IMR-90 (cell line): ENCODE measurements at regions not wholly inside any gene's neighbourhood (a gene's known extent, or its start where the extent isn't known, plus 50 kb on each side); places are given as distances from the start of the nearest gene placed in this dataset.

Experiments used
- ATAC-seq: fragments of 200-7000 bp; cut with Tn5 transposase; 2 replicates; pipeline ENCODE4 v1.9.1; 2020; ENCODE audit warnings: low read depth, mild to moderate bottlenecking, moderate library complexity
- BruUV-seq: library from RNA; stranded (reverse); fragments of 400-500 nt; replicated peaks from 2 replicates; lab custom pipeline; 2021; lab: Mats Ljungman, UMichigan
- CTCF ChIA-PET: fragments of 300-600 bp; formaldehyde crosslinking; extraction: SDS; loops from one replicate; lab custom pipeline; 2021; ENCODE audit warnings: antibody characterized with exemption; lab: Yijun Ruan, JAX
- POLR2A ChIA-PET: fragments of 300-600 bp; sonication (Branson Sonifier 250); formaldehyde crosslinking; loops from one replicate; lab custom pipeline; 2022; ENCODE audit warnings: antibody characterized with exemption; ENCODE audit not compliant: unreplicated experiment; lab: Charles Lee
- DNase-seq: peaks from one replicate; pipeline ENCODE4 v3.0.0; 2013
- H2AFZ ChIP-seq: replicated peaks from 2 replicates; pipeline ENCODE3; 2013; ENCODE audit warnings: low read length, mild to moderate bottlenecking; ENCODE audit not compliant: poor library complexity
- H2AK5ac ChIP-seq: 2 replicates; pipeline ENCODE4 v1.6.1; 2013; ENCODE audit warnings: low read depth, low read length, inconsistent platforms
- H2AK9ac ChIP-seq: replicated peaks from 2 replicates; pipeline ENCODE3; 2013; ENCODE audit warnings: mild to moderate bottlenecking, low read depth, low read length, moderate library complexity; ENCODE audit not compliant: poor library complexity
- H2BK120ac ChIP-seq: 2 replicates; pipeline ENCODE4 v1.6.1; 2013; ENCODE audit warnings: low read depth, low read length, inconsistent platforms
- H2BK15ac ChIP-seq: 3 replicates; pipeline ENCODE4 v1.6.1; 2013; ENCODE audit warnings: low read depth, low read length, inconsistent platforms
- H2BK20ac ChIP-seq: 2 replicates; pipeline ENCODE4 v1.6.1; 2013; ENCODE audit warnings: low read depth, mild to moderate bottlenecking, inconsistent platforms, low read length, moderate library complexity
- H2BK5ac ChIP-seq: 2 replicates; pipeline ENCODE4 v1.6.1; 2013; ENCODE audit warnings: mild to moderate bottlenecking, low read depth, low read length, inconsistent platforms; ENCODE audit not compliant: poor library complexity, severe bottlenecking
- H3K14ac ChIP-seq: replicated peaks from 2 replicates; pipeline ENCODE4 v1.6.1; 2013; ENCODE audit warnings: low read depth, low read length, inconsistent platforms
- H3K18ac ChIP-seq: 2 replicates; pipeline ENCODE4 v1.6.1; 2013; ENCODE audit warnings: low read depth, low read length, control low read depth
- H3K23ac ChIP-seq: 2 replicates; pipeline ENCODE4 v1.6.1; 2013; ENCODE audit warnings: low read depth, low read length, inconsistent platforms
- H3K27ac ChIP-seq: 2 replicates; pipeline ENCODE4 v1.5.1; 2013; ENCODE audit warnings: mild to moderate bottlenecking, control low read depth, low read length; ENCODE audit not compliant: insufficient read depth
- H3K27me3 ChIP-seq: 2 replicates; pipeline ENCODE4 v1.6.1; 2013; ENCODE audit warnings: low read length; ENCODE audit not compliant: control insufficient read depth, insufficient read depth
- H3K36me3 ChIP-seq: 2 replicates; pipeline ENCODE4 v1.6.1; 2013; ENCODE audit warnings: low read length, mixed read lengths; ENCODE audit not compliant: control insufficient read depth, insufficient read depth
- H3K4ac ChIP-seq: 2 replicates; pipeline ENCODE4 v1.6.1; 2013; ENCODE audit warnings: low read depth, low read length, inconsistent platforms
- H3K4me1 ChIP-seq: 2 replicates; pipeline ENCODE4 v1.6.1; 2013; ENCODE audit warnings: low read length, mixed read lengths; ENCODE audit not compliant: control insufficient read depth, insufficient read depth
- H3K4me2 ChIP-seq: 2 replicates; pipeline ENCODE4 v1.6.1; 2013; ENCODE audit warnings: low read depth, mild to moderate bottlenecking, control low read depth, low read length, moderate library complexity
- H3K4me3 ChIP-seq: 2 replicates; pipeline ENCODE4 v1.5.1; 2013; ENCODE audit warnings: low read depth, mild to moderate bottlenecking, control low read depth, low read length, moderate library complexity; ENCODE audit not compliant: insufficient read depth
- H3K56ac ChIP-seq: 2 replicates; pipeline ENCODE4 v1.6.1; 2013; ENCODE audit warnings: low read length, inconsistent platforms; ENCODE audit not compliant: insufficient read depth; ENCODE audit errors: extremely low read depth
- H3K79me1 ChIP-seq, 2 experiments: 2 replicates each; pipeline ENCODE4 v1.6.1; 2013; ENCODE audit warnings: low read length in 2 of 2, inconsistent platforms in 1 of 2, low read depth in 1 of 2
- H3K9ac ChIP-seq: 2 replicates; pipeline ENCODE4 v1.6.1; 2013; ENCODE audit warnings: low read depth, low read length, control low read depth
- H3K9me1 ChIP-seq: 2 replicates; pipeline ENCODE4 v1.6.1; 2013; ENCODE audit warnings: low read length, inconsistent platforms; ENCODE audit not compliant: insufficient read depth
- H3K9me3 ChIP-seq: 2 replicates; pipeline ENCODE4 v1.6.1; 2013; ENCODE audit warnings: low read length; ENCODE audit not compliant: control insufficient read depth, insufficient read depth
- H4K20me1 ChIP-seq: 2 replicates; pipeline ENCODE4 v1.6.1; 2013; ENCODE audit warnings: low read length, inconsistent platforms; ENCODE audit not compliant: insufficient read depth
- H4K5ac ChIP-seq: 2 replicates; pipeline ENCODE4 v1.6.1; 2013; ENCODE audit warnings: mild to moderate bottlenecking, low read depth, low read length, control low read depth
- H4K8ac ChIP-seq, 2 experiments: 2 replicates each; pipeline ENCODE4 v1.6.1; 2013; ENCODE audit warnings: low read depth in 2 of 2, low read length in 2 of 2, control low read depth in 1 of 2, inconsistent platforms in 1 of 2
- H4K91ac ChIP-seq: 2 replicates; pipeline ENCODE4 v1.6.1; 2013; ENCODE audit warnings: low read depth, low read length, inconsistent platforms; ENCODE audit not compliant: insufficient read depth
- BHLHE40 ChIP-seq: fragments of 150-350 bp; IDR thresholded peaks from 2 replicates; pipeline ENCODE4 v1.6.1; 2016; ENCODE audit warnings: mild to moderate bottlenecking, low read depth, low read length
- CEBPB ChIP-seq: IDR thresholded peaks from 2 replicates; pipeline ENCODE4 v1.6.1; 2012; ENCODE audit warnings: low read depth, low read length, improper control_type of control experiment
- CHD1 ChIP-seq: IDR thresholded peaks from 2 replicates; pipeline ENCODE4 v1.6.1; 2012; ENCODE audit warnings: low read depth, low read length, improper control_type of control experiment
- CTCF ChIP-seq: conservative IDR thresholded peaks from 2 replicates; pipeline ENCODE4 v1.5.1; 2012; ENCODE audit warnings: mild to moderate bottlenecking, low read depth, low read length, improper control_type of control experiment
- ELK1 ChIP-seq: fragments of 150-350 bp; IDR thresholded peaks from 2 replicates; pipeline ENCODE4 v1.6.1; 2016; ENCODE audit warnings: low read depth, mild to moderate bottlenecking, low read length, moderate library complexity, borderline replicate concordance
- FOS ChIP-seq: fragments of 150-350 bp; IDR thresholded peaks from 2 replicates; pipeline ENCODE4 v1.6.1; 2016; ENCODE audit warnings: low read depth, low read length
- MAFK ChIP-seq: IDR thresholded peaks from 2 replicates; pipeline ENCODE4 v1.6.1; 2012; ENCODE audit warnings: low read depth, low read length, improper control_type of control experiment
- MAZ ChIP-seq: IDR thresholded peaks from 2 replicates; pipeline ENCODE4 v1.6.1; 2012; ENCODE audit warnings: low read depth, mild to moderate bottlenecking, low read length, improper control_type of control experiment, moderate library complexity, borderline replicate concordance
- MXI1 ChIP-seq: IDR thresholded peaks from 2 replicates; pipeline ENCODE4 v1.6.1; 2012; ENCODE audit warnings: low read depth, mild to moderate bottlenecking, low read length, moderate library complexity, borderline replicate concordance
- NFE2L2 ChIP-seq: fragments of 150-350 bp; IDR thresholded peaks from 2 replicates; pipeline ENCODE4 v1.6.1; 2016; ENCODE audit warnings: low read depth, mild to moderate bottlenecking, low read length
- RAD21 ChIP-seq: IDR thresholded peaks from 2 replicates; pipeline ENCODE4 v1.6.1; 2012; ENCODE audit warnings: low read length, improper control_type of control experiment
- RCOR1 ChIP-seq: IDR thresholded peaks from 2 replicates; pipeline ENCODE4 v1.6.1; 2012; ENCODE audit warnings: mild to moderate bottlenecking, low read length, improper control_type of control experiment; ENCODE audit not compliant: insufficient replicate concordance
- RFX5 ChIP-seq: IDR thresholded peaks from 2 replicates; pipeline ENCODE4 v1.8.0; 2012; ENCODE audit warnings: low read depth, mild to moderate bottlenecking, low read length, moderate library complexity
- SMC3 ChIP-seq: fragments of 150-350 bp; IDR thresholded peaks from 2 replicates; pipeline ENCODE4 v1.6.1; 2016; ENCODE audit warnings: low read depth, mild to moderate bottlenecking, antibody characterized with exemption, low read length, moderate library complexity
- USF2 ChIP-seq: fragments of 150-350 bp; IDR thresholded peaks from 2 replicates; pipeline ENCODE4 v1.6.1; 2017; ENCODE audit warnings: mild to moderate bottlenecking, antibody characterized with exemption, low read length, low read depth
- WGBS, 2 experiments: methylation state at CpG; one replicate each; pipeline versions ENCODE4 v1.1.5 to v1.1.7; 2013; ENCODE audit warnings: missing lambda C conversion rate in 2 of 2; ENCODE audit not compliant: insufficient read length in 1 of 2; ENCODE audit errors: extremely low coverage in 2 of 2; 5-methylcytosine and 5-hydroxymethylcytosine counted together
- dilution Hi-C: fragments of 300-500 bp; cut with HindIII; formaldehyde crosslinking; loops from one replicate; pipeline ENCODE4 v1.14.3; 2018; ENCODE audit warnings: low sequenced_read_pairs; ENCODE audit not compliant: unreplicated experiment
- in situ Hi-C: fragments of 300-500 bp; cut with MboI; formaldehyde crosslinking; loops from 3 replicates; pipeline ENCODE4 v1.14.3; 2019; ENCODE audit warnings: low sequenced_read_pairs, inconsistent platforms, mixed read lengths
- intact Hi-C: fragments of 100-400 bp; cut with micrococcal nuclease; formaldehyde crosslinking; loops from 2 replicates; pipeline ENCODE4 v1.10.0; 2022

DNA sequence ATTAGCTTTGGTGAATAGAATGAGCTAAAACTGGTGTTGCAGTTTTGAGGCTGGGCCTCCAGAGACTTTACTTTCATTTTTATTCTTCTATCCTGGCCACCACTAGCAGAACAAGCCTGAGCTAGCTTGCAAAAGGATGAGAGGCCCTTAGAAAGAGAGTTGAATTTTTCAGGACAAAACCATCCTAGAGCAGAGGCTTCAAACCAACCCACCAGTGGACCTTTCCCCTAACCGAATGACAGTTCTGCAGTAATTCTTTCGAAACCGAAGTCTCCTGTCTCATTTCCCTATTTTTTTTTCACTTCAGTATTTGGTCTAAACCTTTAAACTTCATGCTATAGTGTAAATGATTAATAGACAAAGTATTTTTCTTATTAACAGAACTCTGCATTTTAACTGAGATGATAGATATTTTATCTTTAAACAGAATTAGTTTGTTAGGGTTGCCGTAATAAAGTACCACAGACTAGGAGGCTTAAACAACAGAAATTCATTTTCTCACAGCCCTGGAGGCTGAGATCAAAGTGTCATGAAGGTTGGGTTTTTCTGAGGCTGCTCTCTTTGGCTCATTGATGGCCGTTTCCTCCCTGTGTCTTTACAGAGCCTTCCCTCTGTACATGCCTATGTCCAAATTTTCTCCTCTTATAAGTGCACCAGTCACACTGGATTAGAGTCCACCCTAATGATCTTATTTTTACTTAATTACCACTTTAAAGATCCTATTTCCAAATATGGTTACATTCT, 80.6 kb upstream of the PAK5 start:
- ATAC-seq = no peak
- Histone ChIP-seq H3K4me2 (no peak overlapping the region), H3K23ac (no peak overlapping the region), H3K4me1 (no peaks in the 10 kb centered on the region), H4K20me1 (no peaks in the 10 kb centered on the region), H4K91ac (no peak overlapping the region), H3K14ac (no peak overlapping the region), H2AFZ (no peak overlapping the region), H3K4me3 (no peak overlapping the region), H2BK120ac (no peak overlapping the region), H2BK20ac (no peak overlapping the region), H3K9me3 (no peaks in the 10 kb centered on the region), H4K5ac (no peak overlapping the region), H3K4ac (no peak overlapping the region), H3K18ac (no peak overlapping the region), H3K79me1 (no peaks in the 10 kb centered on the region), H3K36me3 (no peaks in the 10 kb centered on the region), H2BK5ac (no peak overlapping the region), H3K56ac (no peak overlapping the region), H2AK5ac (no peak overlapping the region), H3K27ac (no peak overlapping the region), H3K9ac (no peak overlapping the region), H4K8ac (no peak overlapping the region), H3K9me1 (no peaks in the 10 kb centered on the region), H2BK15ac (no peak overlapping the region), H2AK9ac (no peak overlapping the region), H3K27me3 (peaks cover 3% of the 10 kb centered on the region; the same call in 1 of the 2 replicates)
- DNase-seq = no peak
- dilution Hi-C loops (no loop called here), in situ Hi-C loops (loop anchor here (25.0 kb wide), 1 partner anchor 507 kb away; no protein-coding TSS in a partner anchor), intact Hi-C loops (no loop called here)
- no CpG with 5 or more reads among the region's 5 CpGs for WGBS, 2 experiments
- no peak for TF ChIP-seq BHLHE40
- no peak for TF ChIP-seq RAD21
- TF ChIP-seq RCOR1 = no peak
- no peak for TF ChIP-seq RFX5
- no peak for TF ChIP-seq CTCF
- TF ChIP-seq NFE2L2 = no peak
- no peak for TF ChIP-seq MAFK
- TF ChIP-seq ELK1 = no peak
- no peak for TF ChIP-seq USF2
- no peak for TF ChIP-seq MAZ
- TF ChIP-seq SMC3 = no peak
- TF ChIP-seq MXI1 = no peak
- TF ChIP-seq CEBPB = no peak
- TF ChIP-seq FOS = no peak
- no peak for TF ChIP-seq CHD1
- ChIA-PET POLR2A (no interaction called here), CTCF (no interaction called here)
- no TSS peak for BruUV-seq
